Glutamatergic neuron (in vitro differentiated cells): ENCODE measurements at regions not wholly inside any gene's neighbourhood (a gene's known extent, or its start where the extent isn't known, plus 50 kb on each side); places are given as distances from the start of the nearest gene placed in this dataset.

Source experiments
- DNase-seq: peaks from one replicate; pipeline ENCODE4 v3.0.0; 2022
- H3K27ac Mint-ChIP-seq: one replicate; pipeline ENCODE4 v1.8.0; 2020; ENCODE audit warnings: mild to moderate bottlenecking, mixed read lengths, inconsistent platforms; ENCODE audit not compliant: unreplicated experiment
- H3K27me3 Mint-ChIP-seq: one replicate; pipeline ENCODE4 v1.8.0; 2020; ENCODE audit warnings: mild to moderate bottlenecking, moderate library complexity, mixed read lengths, inconsistent platforms; ENCODE audit not compliant: unreplicated experiment
- H3K36me3 Mint-ChIP-seq: one replicate; pipeline ENCODE4 v1.8.0; 2020; ENCODE audit warnings: mild to moderate bottlenecking, mixed read lengths, inconsistent platforms; ENCODE audit not compliant: unreplicated experiment
- H3K4me1 Mint-ChIP-seq: one replicate; pipeline ENCODE4 v1.8.0; 2020; ENCODE audit warnings: mild to moderate bottlenecking, low read depth, mixed read lengths, inconsistent platforms; ENCODE audit not compliant: unreplicated experiment
- H3K4me3 Mint-ChIP-seq: one replicate; pipeline ENCODE4 v1.8.0; 2020; ENCODE audit warnings: mild to moderate bottlenecking, mixed read lengths, inconsistent platforms; ENCODE audit not compliant: unreplicated experiment
- H3K9me3 Mint-ChIP-seq: one replicate; pipeline ENCODE4 v1.8.0; 2020; ENCODE audit warnings: mild to moderate bottlenecking, moderate library complexity, mixed read lengths, inconsistent platforms; ENCODE audit not compliant: unreplicated experiment
- CTCF ChIP-seq: fragments of 200-600 bp; sonication (generic); IDR thresholded peaks from one replicate; pipeline ENCODE4 v1.5.0; 2021; ENCODE audit not compliant: partially characterized antibody, unreplicated experiment

- Mint-ChIP-seq H3K4me3 (no peak overlapping the region), H3K27ac (no peak overlapping the region), H3K27me3 (no peaks in the 10 kb centered on the region), H3K9me3 (no peaks in the 10 kb centered on the region), H3K36me3 (no peaks in the 10 kb centered on the region), H3K4me1 (no peaks in the 10 kb centered on the region)
- no peak for DNase-seq
- TF ChIP-seq CTCF = no peak
Observed at GRCh38 chr18:30134020-30134419, 908.5 kb downstream of the DSC3 start.

GRCh38 chr18:30132959-30133358, 909.6 kb downstream of the DSC3 start:
- Mint-ChIP-seq H3K9me3 (no peaks in the 10 kb centered on the region), H3K36me3 (no peaks in the 10 kb centered on the region), H3K27ac (no peak overlapping the region), H3K27me3 (no peaks in the 10 kb centered on the region), H3K4me3 (no peak overlapping the region), H3K4me1 (no peaks in the 10 kb centered on the region)
- DNase-seq = no peak
- TF ChIP-seq CTCF = no peak

- Mint-ChIP-seq H3K4me1 (no peaks in the 10 kb centered on the region), H3K9me3 (no peaks in the 10 kb centered on the region), H3K36me3 (no peaks in the 10 kb centered on the region), H3K27me3 (no peaks in the 10 kb centered on the region), H3K4me3 (no peak overlapping the region), H3K27ac (no peak overlapping the region)
- TF ChIP-seq CTCF = no peak
- DNase-seq = no peak
Observed at GRCh38 chr18:30121397-30121796, 921.1 kb downstream of the DSC3 start.

- H3K4me3 Mint-ChIP-seq = no peak overlapping the region
- no peaks in the 10 kb centered on the region for H3K9me3 Mint-ChIP-seq
- H3K36me3 Mint-ChIP-seq = no peaks in the 10 kb centered on the region
- H3K27me3 Mint-ChIP-seq = no peaks in the 10 kb centered on the region
- DNase-seq = no peak
- TF ChIP-seq CTCF = no peak
- H3K4me1 Mint-ChIP-seq = no peaks in the 10 kb centered on the region
- no peak overlapping the region for H3K27ac Mint-ChIP-seq
Observed at GRCh38 chr18:30113454-30113853, 929.1 kb downstream of the DSC3 start.

- no peak for DNase-seq
- no peak overlapping the region for H3K27ac Mint-ChIP-seq
- no peak overlapping the region for H3K4me3 Mint-ChIP-seq
- H3K9me3 Mint-ChIP-seq = no peaks in the 10 kb centered on the region
- TF ChIP-seq CTCF = no peak
- no peaks in the 10 kb centered on the region for H3K27me3 Mint-ChIP-seq
- peaks cover 4% of the 10 kb centered on the region for H3K4me1 Mint-ChIP-seq
- H3K36me3 Mint-ChIP-seq = no peaks in the 10 kb centered on the region
Observed at GRCh38 chr18:30106356-30106755, 936.2 kb downstream of the DSC3 start.
